22Rv1 (cell line): ENCODE measurements at regions not wholly inside any gene's neighbourhood (a gene's known extent, or its start where the extent isn't known, plus 50 kb on each side); places are given as distances from the start of the nearest gene placed in this dataset.

ENCODE experiments used
- H3K27ac ChIP-seq: fragments of 450-650 bp; 2 replicates; pipeline ENCODE4 v1.5.1; 2017
- CTCF ChIP-seq: fragments of 450-650 bp; IDR thresholded peaks from 2 replicates; pipeline ENCODE4 v1.5.1; 2017; ENCODE audit warnings: mild to moderate bottlenecking
- ZFX ChIP-seq: fragments of 450-650 bp; IDR thresholded peaks from 2 replicates; pipeline ENCODE4 v1.6.1; 2017; ENCODE audit warnings: antibody characterized with exemption, borderline replicate concordance

- H3K27ac ChIP-seq = no peak overlapping the region
Observed at GRCh38 chr3:14329116-14329830, 73.1 kb upstream of the SLC6A6 start.

GRCh38 chr3:14329842-14330241, 72.6 kb upstream of the SLC6A6 start:
- no peak overlapping the region for H3K27ac ChIP-seq
- TF ChIP-seq CTCF (no peak), ZFX (no peak)

More at GRCh38 chr3:14329116-14329830, 73.1 kb upstream of the SLC6A6 start:
- no peak for TF ChIP-seq ZFX
- TF ChIP-seq CTCF = no peak

GRCh38 chr3:14330508-14330907, 71.9 kb upstream of the SLC6A6 start:
- no peak overlapping the region for H3K27ac ChIP-seq

GRCh38 chr3:14331251-14331650, 71.2 kb upstream of the SLC6A6 start:
- no peak overlapping the region for H3K27ac ChIP-seq
- TF ChIP-seq ZFX = no peak
- TF ChIP-seq CTCF = no peak

More at GRCh38 chr3:14330508-14330907, 71.9 kb upstream of the SLC6A6 start:
- no peak for TF ChIP-seq ZFX
- no peak for TF ChIP-seq CTCF

GRCh38 chr3:14332392-14332791, 70.0 kb upstream of the SLC6A6 start:
- TF ChIP-seq ZFX = no peak
- no peak for TF ChIP-seq CTCF
- no peak overlapping the region for H3K27ac ChIP-seq

- TF ChIP-seq ZFX (no peak), CTCF (no peak)
- no peak overlapping the region for H3K27ac ChIP-seq
Observed at GRCh38 chr3:14333215-14333614, 69.2 kb upstream of the SLC6A6 start.

- no peak for TF ChIP-seq CTCF
- TF ChIP-seq ZFX = no peak
- H3K27ac ChIP-seq = no peak overlapping the region
Observed at GRCh38 chr3:14333621-14334020, 68.8 kb upstream of the SLC6A6 start.
